Left renal cortex interstitium (tissue), 4 donors: ENCODE measurements at regions not wholly inside any gene's neighbourhood (a gene's known extent, or its start where the extent isn't known, plus 50 kb on each side); places are given as distances from the start of the nearest gene placed in this dataset.
"Not testable (repeated sequence)": the region's sequence is repeated elsewhere in the genome, so short reads cannot be mapped to it uniquely, and the experiment has no call there.

Experiments used
- DNase-seq, 4 donors: peaks; one replicate each; pipeline ENCODE4 v3.0.0-alpha.2; 2013; ENCODE audit warnings: low read depth in 4 of 4, low spot score in 2 of 4, missing footprints in 1 of 4

DNA sequence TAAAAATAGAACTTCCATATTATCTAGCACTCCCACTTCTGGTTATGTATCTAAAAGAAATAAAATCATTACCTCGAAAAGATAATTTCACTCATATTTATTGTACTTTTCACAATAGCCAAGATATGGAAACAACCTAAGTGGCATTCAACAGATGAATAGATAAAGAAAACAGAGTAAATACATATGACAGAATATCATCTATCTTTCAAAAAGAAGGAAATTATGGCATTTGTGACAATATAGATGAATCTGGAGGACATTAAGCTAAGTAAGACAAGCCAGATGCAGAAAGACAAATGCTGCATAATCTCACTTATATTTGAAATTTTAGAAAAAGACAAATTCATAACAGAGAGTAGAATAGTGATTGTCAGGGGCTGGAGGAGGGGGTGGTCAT, 590.0 kb upstream of the ANO3 start:
- no peak for DNase-seq

DNA sequence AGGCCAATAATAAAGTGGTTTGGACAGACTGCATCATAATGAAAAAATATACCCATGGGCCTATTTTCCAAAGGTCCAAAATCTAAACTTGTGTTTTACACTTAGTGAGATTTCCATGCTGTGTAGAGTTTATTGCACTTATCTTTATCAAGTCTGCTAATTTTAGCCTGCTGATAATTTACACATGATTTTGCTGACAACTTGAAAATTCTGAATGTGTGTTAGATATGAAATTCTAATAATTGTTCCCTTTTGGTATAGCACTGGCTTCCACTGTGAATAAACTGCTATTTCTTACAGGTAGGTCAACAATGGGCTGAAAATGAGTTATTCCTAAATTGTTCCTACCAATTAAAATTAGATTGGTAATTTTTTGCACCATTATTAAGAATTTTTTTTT, 589.1 kb upstream of the ANO3 start:
- DNase-seq, result no peak

DNA sequence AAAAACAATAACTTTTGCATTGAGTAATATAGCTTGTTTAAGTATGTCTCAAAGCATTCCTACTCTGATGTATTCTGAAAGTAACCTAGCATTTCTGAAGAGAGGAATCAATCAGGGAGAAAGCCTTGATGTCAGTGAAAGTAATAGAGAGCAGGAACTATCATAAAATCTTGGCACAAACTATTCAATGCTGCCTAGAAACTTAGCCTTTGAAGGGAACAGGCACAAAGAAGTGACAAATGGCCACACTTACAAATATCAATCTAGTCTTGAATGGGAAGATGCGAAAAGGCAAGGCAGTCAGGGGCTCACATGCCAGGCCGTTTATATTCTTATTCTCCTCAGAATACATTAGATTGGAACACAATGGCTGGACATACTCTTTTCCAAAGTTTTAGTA, 576.5 kb upstream of the ANO3 start:
- no peak for DNase-seq

DNA sequence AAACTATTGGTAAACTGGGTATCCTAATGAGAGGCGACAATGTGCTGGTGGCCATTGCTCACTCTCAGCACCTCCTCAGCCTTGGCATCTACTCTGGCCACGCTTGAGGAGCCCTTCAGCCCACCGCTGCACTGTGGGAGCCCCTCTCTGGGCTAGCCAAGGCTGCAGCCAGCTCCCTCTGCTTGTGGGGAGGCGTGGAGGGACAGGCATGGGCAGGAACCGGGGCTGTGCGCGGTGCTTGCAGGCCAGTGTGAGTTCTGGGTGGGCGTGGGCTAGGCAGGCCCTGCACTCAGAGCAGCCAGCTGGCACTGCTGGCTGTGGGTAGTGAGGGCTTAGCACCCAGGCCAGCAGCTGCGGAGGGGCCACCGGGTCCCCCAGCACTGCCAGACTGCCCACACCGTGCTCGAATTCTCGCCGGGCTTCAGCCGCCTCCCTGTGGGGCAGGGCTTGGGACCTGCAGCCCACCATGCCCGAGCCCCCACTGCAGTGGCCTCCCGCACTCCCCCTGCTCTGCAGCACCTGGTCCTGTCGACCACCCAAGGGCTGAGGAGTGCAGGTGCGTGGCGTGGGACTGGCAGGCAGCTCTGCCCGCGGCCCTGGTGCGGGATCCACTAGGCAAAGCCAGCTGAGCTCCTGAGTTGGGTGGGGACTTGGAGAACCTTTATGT, 575.9 kb upstream of the ANO3 start:
- DNase-seq, result no peak

DNA sequence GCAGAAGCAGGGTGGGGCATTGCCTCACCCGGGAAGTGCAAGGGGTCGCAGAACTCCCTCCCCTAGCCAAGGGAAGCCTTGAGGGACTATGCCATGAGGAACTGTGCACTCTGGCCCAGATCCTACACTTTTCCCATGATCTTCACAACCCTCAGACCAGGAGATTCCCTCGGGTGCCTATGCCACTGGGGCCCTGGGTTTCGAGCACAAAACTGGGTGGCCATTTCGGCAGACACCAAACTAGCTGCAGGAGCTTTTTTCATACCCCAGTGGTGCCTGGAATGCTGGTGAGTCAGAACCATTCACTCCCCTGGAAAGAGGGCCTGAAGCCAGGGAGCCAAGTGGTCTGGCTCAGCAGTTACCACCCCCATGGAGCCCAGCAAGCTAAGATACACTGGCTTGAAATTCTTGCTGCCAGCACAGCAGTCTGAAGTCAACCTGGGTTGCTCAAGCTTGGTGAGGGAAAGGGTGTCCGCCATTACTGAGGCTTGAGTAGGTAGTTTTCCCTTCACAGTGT, 573.7 kb upstream of the ANO3 start:
- no peak for DNase-seq

DNA sequence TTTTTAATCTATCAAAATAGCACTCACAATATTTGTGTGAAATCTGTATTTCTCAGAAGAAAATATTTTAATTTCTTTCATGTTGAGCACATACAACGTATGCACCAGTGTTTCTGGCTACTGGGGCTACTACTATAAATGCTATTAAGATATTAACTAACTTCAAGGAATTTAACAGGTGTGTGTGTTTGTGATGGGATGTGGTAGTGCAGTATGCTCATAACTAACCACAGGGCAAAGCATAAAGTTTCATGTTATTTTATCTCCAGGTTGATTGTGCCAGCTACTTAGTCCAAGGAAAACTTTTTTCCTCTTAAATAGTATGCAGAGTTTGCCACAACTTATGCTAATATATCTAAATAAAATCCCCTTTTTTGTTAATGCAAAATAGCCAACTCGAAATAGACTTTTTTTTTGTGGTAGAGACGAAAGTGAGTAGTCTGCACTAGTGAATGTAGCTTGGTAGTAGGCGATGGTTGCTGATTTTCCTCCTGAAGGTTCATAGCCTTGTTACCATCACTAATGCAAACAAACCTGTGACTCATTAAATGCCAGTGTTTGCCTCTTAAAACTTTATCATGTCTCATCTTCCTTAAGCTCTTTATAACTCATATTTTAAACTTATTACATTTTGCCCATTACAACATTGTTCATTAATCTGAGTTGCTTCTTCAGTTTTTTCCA, 565.5 kb upstream of the ANO3 start:
- DNase-seq, result no peak

DNA sequence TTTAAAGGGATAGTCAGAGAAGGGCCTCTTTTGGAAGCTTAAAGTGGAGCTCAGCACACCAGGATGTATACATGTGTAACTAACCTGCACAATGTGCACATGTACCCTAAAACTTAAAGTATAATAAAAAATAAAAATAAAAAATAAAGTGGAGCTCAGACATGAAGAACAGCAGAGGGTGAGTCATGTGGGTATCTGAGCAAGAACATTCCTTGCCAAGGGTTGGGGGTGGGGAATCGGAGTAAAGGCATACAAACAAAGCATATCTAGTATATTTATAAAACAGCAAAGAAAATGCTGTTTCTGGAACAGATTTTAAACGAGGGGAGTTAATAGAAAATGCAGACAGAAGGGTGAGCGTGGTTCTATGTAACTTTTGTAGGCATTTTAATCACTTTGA, 562.6 kb upstream of the ANO3 start:
- DNase-seq, result no peak

DNA sequence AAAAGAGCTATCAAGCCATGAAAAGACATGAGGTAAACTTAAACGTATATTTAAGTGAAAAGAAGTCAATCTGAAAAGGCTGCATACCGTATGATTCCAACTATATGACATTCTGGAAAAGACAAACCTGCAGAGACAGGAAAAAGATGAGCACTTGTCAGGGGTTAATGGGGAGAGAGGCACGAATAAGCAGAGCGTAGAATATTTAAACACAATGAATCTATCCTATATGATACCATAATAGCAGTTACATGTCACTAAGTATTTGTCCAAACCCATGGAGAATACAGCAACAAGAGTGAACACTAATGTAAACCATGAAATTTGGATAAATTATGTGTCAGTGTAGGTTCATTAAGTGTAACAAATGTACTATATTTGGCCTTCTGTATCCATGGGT, 560.3 kb upstream of the ANO3 start:
- no peak for DNase-seq

DNA sequence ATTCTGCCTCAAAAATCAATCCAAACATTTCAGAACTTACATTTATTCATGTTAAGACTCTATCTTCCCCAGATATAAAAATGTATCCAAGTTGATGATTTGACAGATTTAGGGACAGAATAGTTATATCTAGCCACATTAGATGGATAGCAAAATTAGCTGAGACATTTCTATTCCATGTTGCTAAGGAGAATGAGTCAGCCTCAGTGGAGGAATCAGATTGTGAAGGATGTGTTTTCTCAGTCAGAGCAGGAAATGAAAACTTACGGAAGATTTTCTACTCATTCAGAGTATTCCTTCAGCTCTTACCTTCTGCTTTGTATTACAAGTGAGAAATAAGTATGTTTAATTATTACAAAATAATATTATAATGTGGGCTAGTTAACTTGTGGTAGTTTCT, 556.3 kb upstream of the ANO3 start:
- DNase-seq, result no peak

DNA sequence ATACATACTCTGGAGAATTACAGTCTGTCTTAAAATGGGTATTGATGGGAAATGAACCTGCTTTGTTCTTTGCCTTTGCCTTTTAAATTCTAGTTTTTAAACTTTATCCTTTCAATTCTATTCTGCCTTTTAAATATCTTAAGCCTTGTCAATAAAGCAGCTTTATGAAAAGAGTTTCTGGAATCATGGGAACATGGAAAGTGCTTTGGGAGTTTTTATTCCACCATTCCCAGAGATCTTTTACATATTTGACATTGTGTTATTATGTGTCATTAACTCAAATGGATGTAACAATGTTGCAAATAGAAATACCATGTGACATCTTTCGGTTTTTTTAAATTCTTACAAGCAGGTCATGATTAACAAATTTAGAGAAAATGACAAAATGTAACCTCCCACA, 555.7 kb upstream of the ANO3 start:
- DNase-seq, result no peak

DNA sequence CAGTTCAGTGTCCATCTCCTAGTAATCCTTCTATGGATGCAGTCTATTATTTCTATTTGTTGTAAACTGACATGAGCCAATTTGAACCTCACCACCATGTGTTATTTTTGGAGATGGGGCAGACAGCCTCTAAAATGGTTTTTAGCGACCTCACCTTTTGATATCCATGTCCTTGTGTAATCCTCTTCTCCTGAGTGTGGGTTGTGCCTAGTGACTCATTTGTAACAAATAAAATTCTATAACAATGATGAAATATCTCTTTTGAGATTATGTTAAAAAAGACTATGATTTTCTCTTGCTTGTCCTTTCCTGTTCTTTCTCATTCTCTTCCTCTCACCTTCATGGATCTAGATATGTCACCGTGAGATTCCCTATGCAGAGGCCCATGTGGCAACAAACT, 554.6 kb upstream of the ANO3 start:
- DNase-seq, result no peak

DNA sequence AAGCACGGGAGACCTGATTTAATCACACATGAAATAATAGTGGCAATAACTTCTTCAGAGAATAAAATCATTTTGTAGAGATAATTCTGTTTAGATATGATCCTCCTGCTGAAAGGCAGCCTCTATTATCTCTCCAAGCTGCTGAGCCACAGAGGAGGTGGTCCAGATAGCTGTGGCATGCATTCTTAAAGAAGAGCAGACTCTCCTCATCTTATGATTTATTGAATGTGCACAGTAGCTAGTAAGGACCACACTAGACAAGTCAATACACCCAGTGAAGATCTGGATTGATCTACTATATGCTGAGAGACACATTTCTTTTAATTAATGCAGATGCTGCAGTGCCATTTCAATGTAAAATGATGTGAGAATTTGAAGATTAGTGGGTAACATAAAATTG, 552.9 kb upstream of the ANO3 start:
- DNase-seq, result no peak

DNA sequence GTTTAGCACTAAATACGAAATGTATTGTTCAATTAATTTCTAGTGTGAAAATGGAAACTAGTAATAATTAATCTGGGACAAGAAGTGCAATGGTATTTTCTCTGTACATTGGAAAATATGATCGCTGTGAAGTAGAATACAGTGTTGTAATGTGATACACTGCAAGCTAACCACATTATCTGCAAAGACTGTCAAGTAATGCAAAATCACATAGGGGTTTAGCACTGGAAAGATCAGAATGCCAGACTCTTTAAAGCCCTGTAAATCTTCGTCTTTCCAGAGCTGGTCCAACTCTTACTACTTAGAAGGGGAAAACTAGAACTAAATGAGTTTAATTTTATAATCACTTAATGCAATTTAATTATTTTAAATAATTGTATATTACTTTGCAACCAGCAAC, 544.5 kb upstream of the ANO3 start:
- no peak for DNase-seq

DNA sequence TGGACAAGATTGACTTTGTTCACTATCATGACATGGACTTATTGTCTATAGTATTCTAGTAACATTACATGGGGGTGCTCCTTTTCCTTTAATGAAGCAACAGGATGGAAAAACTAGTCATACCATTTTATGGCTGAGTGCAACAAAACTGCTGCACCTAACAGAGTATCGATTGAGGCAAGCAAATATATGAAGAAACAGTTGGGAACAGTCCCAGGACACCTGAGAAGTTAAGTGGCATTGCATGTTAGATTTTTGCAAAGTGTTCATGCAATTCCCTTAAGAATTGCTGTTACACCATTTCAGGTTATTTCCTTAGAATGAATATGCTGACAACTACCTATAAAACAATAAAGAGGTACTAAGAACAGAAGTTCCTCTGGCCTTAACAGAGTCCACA, 541.5 kb upstream of the ANO3 start:
- DNase-seq, result no peak

DNA sequence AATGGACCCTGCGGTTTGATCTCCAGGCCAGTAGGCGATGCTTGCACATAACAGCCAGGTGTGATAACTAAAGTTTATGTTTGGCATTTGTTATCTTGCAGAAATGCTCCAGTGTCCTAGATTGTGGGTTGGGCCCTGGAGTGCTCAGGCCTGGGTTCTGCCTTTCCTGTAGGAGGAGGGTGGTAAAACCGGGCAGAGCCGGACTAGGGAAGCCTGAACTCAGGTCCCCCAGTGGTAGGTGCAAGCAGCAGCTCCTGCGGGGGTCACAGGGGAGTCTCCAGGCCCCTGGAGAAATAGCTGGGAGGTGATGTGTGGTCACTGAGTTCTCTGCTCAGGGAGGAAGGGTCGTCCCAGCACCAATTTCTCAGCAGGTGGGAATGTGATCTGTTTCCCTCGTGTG, 538.3 kb upstream of the ANO3 start:
- no peak for DNase-seq

DNA sequence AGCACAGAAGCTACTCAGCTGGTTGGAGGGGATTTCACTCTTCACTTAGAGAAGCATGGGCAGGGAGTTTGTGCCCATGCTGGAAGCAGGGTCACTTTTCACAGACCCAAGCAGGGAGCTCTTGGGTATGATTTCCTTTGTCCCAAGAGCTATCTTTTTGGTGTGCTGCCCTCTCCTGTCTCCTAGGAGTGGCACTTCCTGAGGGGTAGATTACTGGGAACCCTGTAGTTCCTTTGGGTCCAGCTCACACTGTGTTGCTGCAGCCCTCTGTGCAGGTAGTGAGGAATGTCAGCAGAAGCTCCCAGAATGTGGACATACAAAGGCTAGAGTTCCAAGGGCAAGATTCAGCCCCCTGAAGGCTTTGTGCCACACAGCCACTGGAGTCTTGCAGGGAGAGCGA, 537.1 kb upstream of the ANO3 start:
- DNase-seq, result no peak

DNA sequence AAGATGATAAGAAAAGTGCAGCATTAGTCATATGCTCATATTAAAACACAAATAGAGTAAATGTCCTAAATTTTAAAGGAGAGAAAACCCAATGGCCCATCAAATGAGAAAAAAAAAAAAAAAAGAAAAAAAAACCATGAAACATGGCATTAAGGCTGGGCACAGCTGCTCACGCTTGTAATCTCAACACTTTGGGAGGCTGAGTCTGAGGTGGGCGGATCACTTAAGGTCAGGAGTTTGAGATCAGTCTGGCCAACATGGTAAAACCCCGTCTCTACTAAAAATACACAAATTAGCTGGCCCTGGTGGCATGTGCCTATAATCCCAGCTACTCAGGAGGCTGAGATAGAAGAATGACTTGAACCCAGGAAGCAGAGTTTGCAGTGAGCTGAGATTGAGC, 515.5 kb upstream of the ANO3 start:
- no peak for DNase-seq

DNA sequence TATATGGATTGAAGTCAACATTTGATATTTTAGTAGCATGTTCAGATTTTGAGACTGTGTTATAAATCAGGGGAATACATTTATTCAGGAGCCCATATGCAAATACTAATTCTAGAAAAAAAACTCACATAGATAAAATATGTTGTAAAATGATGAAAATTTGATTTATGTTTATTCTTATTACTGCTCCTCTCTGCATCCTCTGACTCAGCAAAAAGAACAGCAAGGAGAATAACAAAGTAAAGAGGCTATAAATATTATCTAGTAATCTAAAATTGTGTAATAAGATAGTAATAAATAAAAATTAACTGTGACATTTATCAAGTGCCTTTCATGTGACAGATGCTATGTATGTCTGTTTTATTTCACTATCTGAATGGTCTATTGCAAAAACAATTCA, 507.2 kb upstream of the ANO3 start:
- DNase-seq, result no peak

DNA sequence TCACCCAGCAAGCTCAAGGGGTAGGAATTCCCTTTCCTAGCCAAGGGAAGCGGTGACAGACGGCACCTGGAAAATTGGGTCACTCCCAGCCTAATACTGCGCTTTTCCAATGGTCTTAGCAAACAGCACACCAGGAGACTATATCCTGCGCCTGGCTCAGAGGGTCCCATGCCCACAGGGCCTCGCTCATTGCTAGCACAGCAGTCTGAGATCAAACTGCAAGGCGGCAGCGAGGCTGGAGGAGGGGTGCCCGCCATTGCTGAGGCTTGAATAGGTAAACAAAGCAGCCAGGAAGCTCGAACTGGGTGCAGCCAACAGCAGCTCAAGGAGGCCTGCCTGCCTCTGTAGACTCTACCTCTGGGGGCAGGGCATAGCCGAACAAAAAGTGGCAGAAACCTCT, 500.4 kb upstream of the ANO3 start:
- not testable (repeated sequence) for DNase-seq

DNA sequence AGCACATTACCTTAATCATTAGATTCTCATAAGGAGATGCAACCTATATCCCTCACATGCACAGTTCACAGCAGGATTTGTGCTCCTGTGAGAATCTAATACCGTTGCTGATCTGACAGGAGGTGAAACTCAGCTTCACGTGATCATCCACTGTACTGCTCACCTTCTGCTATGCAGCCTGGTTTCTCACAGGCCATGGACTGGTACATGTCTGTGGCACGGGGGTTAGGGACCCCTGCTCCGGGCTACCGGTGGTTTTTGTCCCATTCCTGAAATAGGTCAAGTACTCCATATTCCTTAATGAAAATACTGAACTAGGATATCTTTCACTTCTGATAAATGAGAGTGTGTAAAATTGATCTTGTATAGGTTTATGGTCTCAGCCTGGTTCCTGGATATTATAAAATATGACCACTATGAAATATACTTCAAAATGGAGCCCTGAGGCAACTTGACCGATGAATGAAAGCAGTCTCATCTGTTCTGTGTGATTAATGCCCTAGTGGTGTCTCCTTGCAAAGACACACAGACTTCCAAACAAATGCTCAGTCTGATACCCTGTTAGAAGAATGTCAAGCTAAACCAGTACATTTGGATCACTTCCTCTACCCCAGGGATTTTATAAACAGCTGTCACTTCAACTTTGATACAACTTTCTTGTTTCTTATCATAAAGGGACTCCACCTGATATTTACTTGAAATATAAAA, 492.9 kb upstream of the ANO3 start:
- no peak for DNase-seq

DNA sequence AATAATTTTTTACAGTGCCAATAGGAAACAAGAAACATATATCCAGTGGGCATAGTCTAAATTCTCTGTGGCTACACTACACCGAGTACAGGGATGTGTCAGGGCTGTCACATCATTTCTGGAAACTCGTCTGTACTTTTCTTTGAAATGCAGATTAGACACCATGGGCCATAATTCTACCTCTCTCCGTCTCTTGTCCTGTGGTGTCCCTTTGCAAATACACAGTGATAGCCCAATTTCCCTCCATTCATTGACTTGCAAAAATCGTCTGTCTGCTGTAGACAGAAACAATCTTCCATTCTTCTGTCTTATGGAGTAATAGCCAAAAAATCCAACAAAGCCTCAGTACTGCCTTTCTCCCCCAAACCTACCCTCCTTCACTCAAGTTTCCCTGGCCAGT, 487.1 kb upstream of the ANO3 start:
- DNase-seq, result no peak

DNA sequence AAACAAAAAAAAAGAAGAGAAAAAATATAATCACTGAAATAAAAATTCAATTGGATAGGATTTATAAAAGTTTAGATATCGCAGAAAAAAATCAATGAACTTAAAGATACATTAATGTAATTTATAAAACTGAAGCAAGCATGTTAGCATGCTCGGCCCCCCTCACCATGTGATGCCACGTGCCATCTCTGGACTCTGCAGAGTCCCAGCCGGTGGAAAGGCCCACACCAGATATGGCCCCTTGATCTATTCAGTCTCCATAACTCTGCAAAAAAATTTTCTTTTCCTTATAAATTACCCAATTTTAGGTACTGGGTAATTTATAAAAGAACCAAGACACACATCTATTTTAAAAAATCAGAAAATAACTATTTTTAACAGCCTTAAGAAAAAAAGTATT, 476.0 kb upstream of the ANO3 start:
- no peak for DNase-seq
